ENCODE measurements at regions not wholly inside any gene's neighbourhood (a gene's known extent, or its start where the extent isn't known, plus 50 kb on each side); places are given as distances from the start of the nearest gene placed in this dataset.

- H3K36me3 ChIP-seq = no peaks in the 10 kb centered on the region
- no peak for TF ChIP-seq CTCF (IDR thresholded peaks at IDR 0.05)
- H3K4me3 ChIP-seq = no peak overlapping the region
- H3K27ac ChIP-seq = no peak overlapping the region
- no peaks in the 10 kb centered on the region for H3K9me3 ChIP-seq
- H3K4me1 ChIP-seq = no peaks in the 10 kb centered on the region
- H3K27me3 ChIP-seq (ENCODE audit: low read depth) = no peaks in the 10 kb centered on the region
- ATAC-seq = peak in 1 of 2 donors; percentile 47
- DNase-seq = no peak
- intact Hi-C loops (cut with DNase I) = no loop called here
These were observed 304.6 kb downstream of the ACTL7B start for GRCh38 chr9:108551030-108551841.

GRCh38 chr9:108550106-108550505 lies 305.7 kb downstream of the ACTL7B start:
- H3K27ac ChIP-seq = no peak overlapping the region
- no peak for DNase-seq
- H3K4me1 ChIP-seq = no peaks in the 10 kb centered on the region
- H3K9me3 ChIP-seq = no peaks in the 10 kb centered on the region
- ATAC-seq = no peak
- intact Hi-C loops (cut with DNase I) = no loop called here
- no peak for TF ChIP-seq CTCF (IDR thresholded peaks at IDR 0.05)
- H3K4me3 ChIP-seq = no peak overlapping the region
- no peaks in the 10 kb centered on the region for H3K36me3 ChIP-seq
- no peaks in the 10 kb centered on the region for H3K27me3 ChIP-seq (ENCODE audit: low read depth)

- H3K27ac ChIP-seq = no peak overlapping the region
- H3K27me3 ChIP-seq (ENCODE audit: low read depth) = no peaks in the 10 kb centered on the region
- no peaks in the 10 kb centered on the region for H3K9me3 ChIP-seq
- no peaks in the 10 kb centered on the region for H3K36me3 ChIP-seq
- intact Hi-C loops (cut with DNase I) = no loop called here
- no peaks in the 10 kb centered on the region for H3K4me1 ChIP-seq
- ATAC-seq = peak; percentile 69 to 72
- H3K4me3 ChIP-seq = no peak overlapping the region
- DNase-seq = no peak
- no peak for TF ChIP-seq CTCF (IDR thresholded peaks at IDR 0.05)
These were observed 306.6 kb downstream of the ACTL7B start for GRCh38 chr9:108549184-108549583.

GRCh38 chr9:108547411-108548135 lies 308.2 kb downstream of the ACTL7B start:
- ATAC-seq = no peak
- H3K9me3 ChIP-seq = no peaks in the 10 kb centered on the region
- H3K27ac ChIP-seq = no peak overlapping the region
- intact Hi-C loops (cut with DNase I) = no loop called here
- H3K36me3 ChIP-seq = no peaks in the 10 kb centered on the region
- DNase-seq = no peak
- no peak for TF ChIP-seq CTCF (IDR thresholded peaks at IDR 0.05)
- no peaks in the 10 kb centered on the region for H3K27me3 ChIP-seq (ENCODE audit: low read depth)
- H3K4me3 ChIP-seq = no peak overlapping the region
- H3K4me1 ChIP-seq = no peaks in the 10 kb centered on the region

- no peaks in the 10 kb centered on the region for H3K36me3 ChIP-seq
- no peak for TF ChIP-seq CTCF (IDR thresholded peaks at IDR 0.05)
- ATAC-seq (no peak), DNase-seq (no peak)
- no peaks in the 10 kb centered on the region for H3K9me3 ChIP-seq
- intact Hi-C loops (cut with DNase I) = no loop called here
- H3K27ac ChIP-seq = no peak overlapping the region
- no peak overlapping the region for H3K4me3 ChIP-seq
- no peaks in the 10 kb centered on the region for H3K4me1 ChIP-seq
- no peaks in the 10 kb centered on the region for H3K27me3 ChIP-seq (ENCODE audit: low read depth)
These were observed 309.6 kb downstream of the ACTL7B start for GRCh38 chr9:108546215-108546614.

All from lower lobe of right lung (tissue), 2 donors.